NOMO-1 (cell line): ENCODE measurements at regions not wholly inside any gene's neighbourhood (a gene's known extent, or its start where the extent isn't known, plus 50 kb on each side); places are given as distances from the start of the nearest gene placed in this dataset.
A peak's percentile ranks its signal among the peaks of the same experiment; 100 is the strongest.

ENCODE experiments used
- DNase-seq, 2 experiments: peaks; one replicate each; lab custom pipeline; 2025; ENCODE audit not compliant: unreplicated experiment in 2 of 2; lab: John Stamatoyannopoulos, UW

GRCh38 chr1:71269179-71269578, 188.3 kb upstream of the ZRANB2 start:
- peak; percentile 14 to 54 for DNase-seq

- DNase-seq: no peak
Measured at GRCh38 chr1:71267220-71267619, 186.4 kb upstream of the ZRANB2 start.

GRCh38 chr1:71264039-71264438, 183.2 kb upstream of the ZRANB2 start:
- DNase-seq: no peak

- no peak for DNase-seq
Measured at GRCh38 chr1:71262970-71263369, 182.1 kb upstream of the ZRANB2 start.

- no peak for DNase-seq
Measured at GRCh38 chr1:71252900-71253299, 172.1 kb upstream of the ZRANB2 start.

- no peak for DNase-seq
Measured at GRCh38 chr1:71245246-71245645, 164.4 kb upstream of the ZRANB2 start.

- DNase-seq: no peak
Measured at GRCh38 chr1:71242239-71242638, 161.4 kb upstream of the ZRANB2 start.

GRCh38 chr1:71240656-71241055, 159.8 kb upstream of the ZRANB2 start:
- DNase-seq: no peak

- no peak for DNase-seq
Measured at GRCh38 chr1:71236503-71236902, 155.7 kb upstream of the ZRANB2 start.

GRCh38 chr1:71233645-71234044, 152.8 kb upstream of the ZRANB2 start:
- no peak for DNase-seq

- no peak for DNase-seq
Measured at GRCh38 chr1:71232786-71233185, 152.0 kb upstream of the ZRANB2 start.

GRCh38 chr1:71232166-71232763, 151.4 kb upstream of the ZRANB2 start:
- no peak for DNase-seq

- no peak for DNase-seq
Measured at GRCh38 chr1:71231751-71232150, 150.9 kb upstream of the ZRANB2 start.

- DNase-seq: no peak
Measured at GRCh38 chr1:71228742-71229365, 148.0 kb upstream of the ZRANB2 start.

GRCh38 chr1:71228241-71228640, 147.4 kb upstream of the ZRANB2 start:
- DNase-seq: no peak

GRCh38 chr1:71224741-71225377, 144.0 kb upstream of the ZRANB2 start:
- no peak for DNase-seq

GRCh38 chr1:71223641-71224340, 143.0 kb upstream of the ZRANB2 start:
- DNase-seq: no peak

- no peak for DNase-seq
Measured at GRCh38 chr1:71222668-71223067, 141.8 kb upstream of the ZRANB2 start.

GRCh38 chr1:71210718-71211117, 129.9 kb upstream of the ZRANB2 start:
- DNase-seq: no peak

- DNase-seq: no peak
Measured at GRCh38 chr1:71203241-71203640, 122.4 kb upstream of the ZRANB2 start.

- no peak for DNase-seq
Measured at GRCh38 chr1:71200503-71200902, 119.7 kb upstream of the ZRANB2 start.

- DNase-seq: peak in 1 of 2 experiments; percentile 29
Measured at GRCh38 chr1:71196685-71197084, 115.8 kb upstream of the ZRANB2 start.
